HL-60 (cell line): ENCODE measurements at regions not wholly inside any gene's neighbourhood (a gene's known extent, or its start where the extent isn't known, plus 50 kb on each side); places are given as distances from the start of the nearest gene placed in this dataset.

Source experiments
- DNase-seq, 2 experiments: peaks; one replicate each; pipeline ENCODE4 v3.0.0-alpha.2; 2010 to 2020; ENCODE audit warnings: low read depth in 1 of 2, low spot score in 1 of 2
- H3K27ac ChIP-seq: fragments of 250-450 bp; sonication (Bioruptor Pico); replicated peaks from 2 replicates; pipeline ENCODE4 v1.5.1; 2020; ENCODE audit warnings: mild to moderate bottlenecking, moderate library complexity
- H3K27me3 ChIP-seq: fragments of 250-450 bp; sonication (Bioruptor Pico); 2 replicates; pipeline ENCODE4 v1.5.1; 2021; ENCODE audit warnings: mild to moderate bottlenecking, moderate library complexity; ENCODE audit not compliant: insufficient read depth, poor library complexity, severe bottlenecking
- H3K4me3 ChIP-seq: replicated peaks from 2 replicates; pipeline ENCODE4 v1.5.1; 2011; ENCODE audit warnings: mild to moderate bottlenecking, control low read depth, low read length; ENCODE audit not compliant: insufficient read depth
- GABPA ChIP-seq: IDR thresholded peaks from 2 replicates; pipeline ENCODE4 v1.6.1; 2012; ENCODE audit warnings: low read depth
- POLR2AphosphoS5 ChIP-seq: IDR thresholded peaks from 2 replicates; pipeline ENCODE4 v1.6.1; 2012; ENCODE audit warnings: low read depth
- SPI1 ChIP-seq: IDR thresholded peaks from 2 replicates; pipeline ENCODE4 v1.6.1; 2012; ENCODE audit warnings: low read depth, mild to moderate bottlenecking, borderline replicate concordance
- TF ChIP-seq, protein P1 (sequence below): IDR thresholded peaks from one replicate; pipeline ENCODE4 v1.5.1; 2011; ENCODE audit warnings: low read length, control low read depth, inconsistent platforms; ENCODE audit not compliant: insufficient read depth
- TF ChIP-seq, protein P2 (sequence below): IDR thresholded peaks from 2 replicates; pipeline ENCODE4 v1.6.1; 2012; ENCODE audit warnings: low read depth; ENCODE audit not compliant: insufficient replicate concordance

DNA sequence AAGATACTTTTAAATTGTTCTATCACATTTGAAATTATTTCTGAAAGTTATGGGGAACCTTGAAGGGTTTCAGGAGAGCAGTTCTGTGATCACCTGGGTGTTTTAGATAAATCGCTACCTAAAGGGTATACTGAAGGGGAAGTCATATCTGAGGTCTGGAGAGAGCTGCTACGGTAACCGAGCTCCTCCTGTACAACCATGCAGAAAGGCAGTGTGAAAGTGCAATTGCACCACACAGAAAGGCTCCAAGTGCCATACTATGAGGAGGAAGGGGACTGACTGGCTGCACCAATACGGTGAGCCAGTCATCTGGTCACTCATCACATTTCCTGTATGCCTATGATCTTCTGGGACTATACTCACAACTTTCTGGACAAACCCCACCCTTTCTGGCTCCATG is 241.4 kb upstream of the SLC24A2 start:
- no peak for DNase-seq
- Histone ChIP-seq H3K27me3 (no peaks in the 10 kb centered on the region), H3K27ac (no peak overlapping the region), H3K4me3 (no peak overlapping the region)
- TF ChIP-seq, protein P1, sequence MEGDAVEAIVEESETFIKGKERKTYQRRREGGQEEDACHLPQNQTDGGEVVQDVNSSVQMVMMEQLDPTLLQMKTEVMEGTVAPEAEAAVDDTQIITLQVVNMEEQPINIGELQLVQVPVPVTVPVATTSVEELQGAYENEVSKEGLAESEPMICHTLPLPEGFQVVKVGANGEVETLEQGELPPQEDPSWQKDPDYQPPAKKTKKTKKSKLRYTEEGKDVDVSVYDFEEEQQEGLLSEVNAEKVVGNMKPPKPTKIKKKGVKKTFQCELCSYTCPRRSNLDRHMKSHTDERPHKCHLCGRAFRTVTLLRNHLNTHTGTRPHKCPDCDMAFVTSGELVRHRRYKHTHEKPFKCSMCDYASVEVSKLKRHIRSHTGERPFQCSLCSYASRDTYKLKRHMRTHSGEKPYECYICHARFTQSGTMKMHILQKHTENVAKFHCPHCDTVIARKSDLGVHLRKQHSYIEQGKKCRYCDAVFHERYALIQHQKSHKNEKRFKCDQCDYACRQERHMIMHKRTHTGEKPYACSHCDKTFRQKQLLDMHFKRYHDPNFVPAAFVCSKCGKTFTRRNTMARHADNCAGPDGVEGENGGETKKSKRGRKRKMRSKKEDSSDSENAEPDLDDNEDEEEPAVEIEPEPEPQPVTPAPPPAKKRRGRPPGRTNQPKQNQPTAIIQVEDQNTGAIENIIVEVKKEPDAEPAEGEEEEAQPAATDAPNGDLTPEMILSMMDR = no peak
- TF ChIP-seq GABPA = no peak
- TF ChIP-seq SPI1 = no peak

DNA sequence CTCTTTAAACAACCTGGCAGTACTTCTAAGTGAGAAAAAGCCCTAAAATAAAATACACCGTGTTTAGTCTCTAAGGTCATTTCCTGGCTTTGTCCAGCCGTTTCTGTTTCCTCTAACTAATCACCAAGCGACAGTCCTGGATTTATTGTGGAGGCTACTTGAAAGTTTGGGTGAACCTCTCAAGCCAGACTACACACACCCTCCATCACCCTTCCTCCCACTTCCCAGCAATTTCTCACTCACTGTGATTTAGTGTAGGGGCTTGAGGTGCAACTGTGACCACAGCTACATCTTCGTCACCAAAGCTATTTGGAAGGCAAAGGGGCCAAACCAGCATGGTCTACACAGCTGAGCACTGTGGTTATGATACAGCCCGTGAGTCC is 240.0 kb upstream of the SLC24A2 start:
- no peak overlapping the region for H3K4me3 ChIP-seq
- DNase-seq = no peak
- TF ChIP-seq, protein P1 = no peak
- TF ChIP-seq, protein P2, sequence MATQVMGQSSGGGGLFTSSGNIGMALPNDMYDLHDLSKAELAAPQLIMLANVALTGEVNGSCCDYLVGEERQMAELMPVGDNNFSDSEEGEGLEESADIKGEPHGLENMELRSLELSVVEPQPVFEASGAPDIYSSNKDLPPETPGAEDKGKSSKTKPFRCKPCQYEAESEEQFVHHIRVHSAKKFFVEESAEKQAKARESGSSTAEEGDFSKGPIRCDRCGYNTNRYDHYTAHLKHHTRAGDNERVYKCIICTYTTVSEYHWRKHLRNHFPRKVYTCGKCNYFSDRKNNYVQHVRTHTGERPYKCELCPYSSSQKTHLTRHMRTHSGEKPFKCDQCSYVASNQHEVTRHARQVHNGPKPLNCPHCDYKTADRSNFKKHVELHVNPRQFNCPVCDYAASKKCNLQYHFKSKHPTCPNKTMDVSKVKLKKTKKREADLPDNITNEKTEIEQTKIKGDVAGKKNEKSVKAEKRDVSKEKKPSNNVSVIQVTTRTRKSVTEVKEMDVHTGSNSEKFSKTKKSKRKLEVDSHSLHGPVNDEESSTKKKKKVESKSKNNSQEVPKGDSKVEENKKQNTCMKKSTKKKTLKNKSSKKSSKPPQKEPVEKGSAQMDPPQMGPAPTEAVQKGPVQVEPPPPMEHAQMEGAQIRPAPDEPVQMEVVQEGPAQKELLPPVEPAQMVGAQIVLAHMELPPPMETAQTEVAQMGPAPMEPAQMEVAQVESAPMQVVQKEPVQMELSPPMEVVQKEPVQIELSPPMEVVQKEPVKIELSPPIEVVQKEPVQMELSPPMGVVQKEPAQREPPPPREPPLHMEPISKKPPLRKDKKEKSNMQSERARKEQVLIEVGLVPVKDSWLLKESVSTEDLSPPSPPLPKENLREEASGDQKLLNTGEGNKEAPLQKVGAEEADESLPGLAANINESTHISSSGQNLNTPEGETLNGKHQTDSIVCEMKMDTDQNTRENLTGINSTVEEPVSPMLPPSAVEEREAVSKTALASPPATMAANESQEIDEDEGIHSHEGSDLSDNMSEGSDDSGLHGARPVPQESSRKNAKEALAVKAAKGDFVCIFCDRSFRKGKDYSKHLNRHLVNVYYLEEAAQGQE = no peak
- TF ChIP-seq GABPA = no peak
- TF ChIP-seq SPI1 = no peak
- TF ChIP-seq POLR2AphosphoS5 = no peak
- no peak overlapping the region for H3K27ac ChIP-seq
- no peaks in the 10 kb centered on the region for H3K27me3 ChIP-seq

DNA sequence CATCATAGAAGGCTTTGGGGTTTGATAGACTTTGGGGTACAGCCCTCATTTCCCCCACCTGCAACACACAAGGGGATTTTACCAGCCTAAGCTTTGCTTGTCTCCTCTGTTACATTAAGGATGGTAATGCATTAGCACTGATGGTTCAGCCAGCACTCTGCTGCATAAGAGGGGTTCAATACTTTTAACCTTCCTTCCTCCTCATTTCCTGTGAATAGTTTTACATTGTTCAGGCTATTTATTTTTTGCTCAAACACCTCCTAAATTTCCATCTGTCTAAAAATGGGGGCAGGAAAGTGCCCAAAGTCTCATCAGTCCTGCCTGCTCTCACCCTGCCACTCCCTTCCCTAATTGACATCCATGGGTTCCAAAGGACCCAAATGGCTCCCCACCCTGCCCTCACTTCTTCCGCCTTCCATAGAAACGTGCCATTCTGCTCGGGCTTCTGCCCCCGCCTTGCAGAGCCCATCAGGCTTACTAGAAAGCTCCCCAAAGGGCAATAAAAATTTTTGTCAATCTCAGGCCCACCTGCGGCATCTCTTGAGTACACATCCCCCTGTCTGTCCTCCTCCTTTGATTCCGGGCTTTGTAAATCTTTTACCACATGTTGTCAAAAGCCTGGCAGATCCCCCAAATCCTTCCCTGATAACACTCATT is 239.5 kb upstream of the SLC24A2 start:
- no peak overlapping the region for H3K27ac ChIP-seq
- DNase-seq = no peak
- TF ChIP-seq SPI1 (no peak), POLR2AphosphoS5 (no peak), GABPA (no peak)
- TF ChIP-seq, protein P2 = no peak
- TF ChIP-seq, protein P1 = no peak
- no peaks in the 10 kb centered on the region for H3K27me3 ChIP-seq
- no peak overlapping the region for H3K4me3 ChIP-seq
